GM12878 (cell line): ENCODE measurements at regions not wholly inside any gene's neighbourhood (a gene's known extent, or its start where the extent isn't known, plus 50 kb on each side); places are given as distances from the start of the nearest gene placed in this dataset.

ENCODE experiments used
- ATAC-seq: fragments of 200-7000 bp; cut with Tn5 transposase; 3 replicates; pipeline ENCODE4 v1.9.1; 2020; ENCODE audit warnings: mild to moderate bottlenecking, moderate library complexity
- BruUV-seq: library from RNA; stranded (reverse); fragments of 400-500 nt; replicated peaks from 2 replicates; lab custom pipeline; 2021; lab: Mats Ljungman, UMichigan
- CTCF ChIA-PET: fragments of 300-600 bp; sonication (Branson Sonifier 250); formaldehyde crosslinking; extraction: SDS; loops from one replicate; lab custom pipeline; 2021; ENCODE audit warnings: inconsistent platforms; lab: Yijun Ruan, JAX
- POLR2A ChIA-PET: fragments of 350-600 bp; formaldehyde crosslinking; extraction: SDS; loops from one replicate; lab custom pipeline; 2021; ENCODE audit warnings: inconsistent platforms; lab: Charles Lee
- RAD21 ChIA-PET: fragments of 300-600 bp; sonication (Branson Sonifier 250); formaldehyde crosslinking; loops from one replicate; lab custom pipeline; 2023; ENCODE audit warnings: antibody characterized with exemption; ENCODE audit not compliant: unreplicated experiment; lab: Charles Lee
- SMC1A ChIA-PET: fragments of 300-600 bp; sonication (Branson Sonifier 250); formaldehyde crosslinking; loops from one replicate; lab custom pipeline; 2023; ENCODE audit not compliant: unreplicated experiment, uncharacterized antibody; lab: Charles Lee
- DNase-seq: peaks from one replicate; pipeline ENCODE4 v3.0.0-alpha.2; 2011; ENCODE audit warnings: low read depth, low spot score
- FAIRE-seq: peaks from 3 replicates; lab custom pipeline; 2011; peaks lifted over from hg19 to GRCh38; lab: Jason Lieb, UNC
- H2AFZ ChIP-seq: 2 replicates; pipeline ENCODE4 v1.6.0; 2011; ENCODE audit warnings: low read depth, low read length, control low read depth; ENCODE audit not compliant: control insufficient read depth
- H3K27ac ChIP-seq: 2 replicates; pipeline ENCODE4 v1.5.1; 2011; ENCODE audit warnings: control low read depth; ENCODE audit not compliant: control insufficient read depth, insufficient read depth
- H3K27me3 ChIP-seq, 2 experiments: replicated peaks in 1 of 2; 2 replicates each; pipeline versions ENCODE4 v1.6.0 to v1.6.1; 2011; ENCODE audit warnings: low read length in 1 of 2; ENCODE audit not compliant: control insufficient read depth in 2 of 2, insufficient read depth in 2 of 2
- H3K36me3 ChIP-seq, 2 experiments: 2 replicates each; pipeline ENCODE4 v1.5.1; 2011; ENCODE audit warnings: low read length in 1 of 2; ENCODE audit not compliant: control insufficient read depth in 2 of 2, insufficient read depth in 2 of 2
- H3K4me1 ChIP-seq: 2 replicates; pipeline ENCODE4 v1.6.1; 2011; ENCODE audit warnings: mild to moderate bottlenecking, low read length, moderate library complexity, mixed read lengths; ENCODE audit not compliant: control insufficient read depth, insufficient read depth
- H3K4me2 ChIP-seq: 2 replicates; pipeline ENCODE4 v1.6.0; 2011; ENCODE audit warnings: control low read depth; ENCODE audit not compliant: control insufficient read depth, insufficient read depth
- H3K4me3 ChIP-seq: fragments of 200-600 bp; sonication (generic); 2 replicates; pipeline ENCODE4 v1.5.1; 2016
- H3K79me2 ChIP-seq: 2 replicates; pipeline ENCODE4 v1.6.0; 2011; ENCODE audit warnings: low read length; ENCODE audit not compliant: control insufficient read depth, insufficient read depth
- H3K9ac ChIP-seq: 2 replicates; pipeline ENCODE4 v1.8.0; 2011; ENCODE audit warnings: low read length, control low read depth, mixed read lengths; ENCODE audit not compliant: control insufficient read depth, insufficient read depth
- H3K9me3 ChIP-seq: replicated peaks from 3 replicates; pipeline ENCODE4 v1.5.1; 2011; ENCODE audit warnings: mild to moderate bottlenecking, low read length; ENCODE audit not compliant: control insufficient read depth, insufficient read depth
- H4K20me1 ChIP-seq: 2 replicates; pipeline ENCODE4 v1.6.0; 2011; ENCODE audit not compliant: control insufficient read depth, insufficient read depth
- BACH1 ChIP-seq: fragments of 450-650 bp; IDR thresholded peaks from 2 replicates; pipeline ENCODE4 v1.6.1; 2017; ENCODE audit warnings: mild to moderate bottlenecking, borderline replicate concordance
- CREB1 ChIP-seq: IDR thresholded peaks from 2 replicates; pipeline ENCODE4 v1.6.1; 2012; ENCODE audit warnings: low read depth, mild to moderate bottlenecking, inconsistent platforms
- CUX1 ChIP-seq: IDR thresholded peaks from 2 replicates; pipeline ENCODE4 v1.6.1; 2012; ENCODE audit warnings: improper control_type of control experiment, low read depth, low read length; ENCODE audit not compliant: insufficient replicate concordance
- GABPA ChIP-seq: IDR thresholded peaks from 2 replicates; pipeline ENCODE4 v1.6.1; 2014; ENCODE audit warnings: antibody characterized with exemption, low read depth, mild to moderate bottlenecking, inconsistent platforms
- HCFC1 ChIP-seq: fragments of 150-350 bp; IDR thresholded peaks from 2 replicates; pipeline ENCODE4 v1.6.1; 2014; ENCODE audit warnings: low read length
- MLLT1 ChIP-seq: fragments of 450-650 bp; IDR thresholded peaks from 2 replicates; pipeline ENCODE4 v1.6.1; 2016; ENCODE audit warnings: mild to moderate bottlenecking
- NFIC ChIP-seq: IDR thresholded peaks from 2 replicates; pipeline ENCODE4 v1.6.1; 2012; ENCODE audit warnings: low read depth, mild to moderate bottlenecking, inconsistent platforms, low read length, moderate library complexity
- RAD21 ChIP-seq: IDR thresholded peaks from 2 replicates; pipeline ENCODE4 v1.6.1; 2011; ENCODE audit warnings: mild to moderate bottlenecking, low read depth, low read length, moderate library complexity; ENCODE audit not compliant: insufficient read depth
- RFX5 ChIP-seq: IDR thresholded peaks from 2 replicates; pipeline ENCODE4 v1.6.1; 2011; ENCODE audit warnings: low read depth, low read length, improper control_type of control experiment
- STAT3 ChIP-seq: IDR thresholded peaks from 2 replicates; pipeline ENCODE4 v1.6.1; 2011; ENCODE audit warnings: low read depth, low read length, improper control_type of control experiment
- SUZ12 ChIP-seq: fragments of 200-600 bp; sonication (generic); IDR thresholded peaks from one replicate; pipeline ENCODE4 v1.6.1; 2018; ENCODE audit warnings: antibody characterized with exemption, mild to moderate bottlenecking; ENCODE audit not compliant: unreplicated experiment
- WGBS: methylation state at CpG from one replicate; pipeline ENCODE4 v1.1.6; 2016; ENCODE audit warnings: low lambda C conversion rate; ENCODE audit not compliant: insufficient replicate concordance, insufficient coverage; ENCODE audit errors: missing lambda C conversion rate; 5-methylcytosine and 5-hydroxymethylcytosine counted together
- in situ Hi-C: fragments of 300-500 bp; cut with MboI; formaldehyde crosslinking; loops from 9 replicates; pipeline ENCODE4 v1.14.3; 2018; ENCODE audit warnings: mixed read lengths
- intact Hi-C: fragments of 100-400 bp; cut with micrococcal nuclease; formaldehyde crosslinking; loops from one replicate; pipeline ENCODE4 v1.14.2; 2022; ENCODE audit not compliant: unreplicated experiment

- TF ChIP-seq NFIC, result no peak
These were observed 271.6 kb downstream of the ZNF516 start (continued) for GRCh38 chr18:76223403-76223802.

- ChIA-PET RAD21 (no interaction called here), SMC1A (no interaction called here), CTCF (no interaction called here), POLR2A (no interaction called here)
- intact Hi-C loops, result no loop called here
- FAIRE-seq (no peak), ATAC-seq (no peak), DNase-seq (no peak)
- no peaks in the 10 kb centered on the region for H3K79me2 ChIP-seq
- H3K27me3 ChIP-seq, result no peaks in the 10 kb centered on the region
- H3K4me1 ChIP-seq, result no peaks in the 10 kb centered on the region
- no peak overlapping the region for H3K4me2 ChIP-seq
- no peak overlapping the region for H3K27ac ChIP-seq
- H3K36me3 ChIP-seq, result no peaks in the 10 kb centered on the region
- H2AFZ ChIP-seq, result no peak overlapping the region
- BruUV-seq, result no TSS peak
- no peak overlapping the region for H3K9ac ChIP-seq
- WGBS, result 32% methylated on average over 8 of the region's 8 CpGs
- no peak overlapping the region for H3K4me3 ChIP-seq
- H4K20me1 ChIP-seq, result no peaks in the 10 kb centered on the region
- TF ChIP-seq SUZ12, result no peak
- no peak for TF ChIP-seq HCFC1
- TF ChIP-seq MLLT1, result no peak
- no peak for TF ChIP-seq STAT3
- in situ Hi-C loops, result no loop called here
- no peaks in the 10 kb centered on the region for H3K9me3 ChIP-seq
These were observed 276.0 kb downstream of the ZNF516 start for GRCh38 chr18:76219023-76219422.

GRCh38 chr18:76216096-76216495 is 278.9 kb downstream of the ZNF516 start:
- Histone ChIP-seq H3K4me2 (no peak overlapping the region), H3K4me3 (no peak overlapping the region), H2AFZ (no peak overlapping the region), H3K9ac (no peak overlapping the region), H3K9me3 (no peaks in the 10 kb centered on the region), H3K27me3 (no peaks in the 10 kb centered on the region), H3K27ac (no peak overlapping the region), H4K20me1 (no peaks in the 10 kb centered on the region), H3K36me3 (no peaks in the 10 kb centered on the region), H3K4me1 (no peaks in the 10 kb centered on the region), H3K79me2 (no peaks in the 10 kb centered on the region)
- ChIA-PET CTCF (no interaction called here), RAD21 (no interaction called here), POLR2A (no interaction called here), SMC1A (no interaction called here)
- 0% methylated on average over 1 of the region's 1 CpG for WGBS
- DNase-seq (no peak), ATAC-seq (no peak), FAIRE-seq (no peak)
- in situ Hi-C loops (no loop called here), intact Hi-C loops (no loop called here)
- no TSS peak for BruUV-seq
- TF ChIP-seq CUX1 (no peak), CREB1 (no peak), GABPA (no peak), RFX5 (no peak), RAD21 (no peak), SUZ12 (no peak), BACH1 (no peak)
